Hindlimb muscle (tissue), 1 donor: ENCODE measurements at regions not wholly inside any gene's neighbourhood (a gene's known extent, or its start where the extent isn't known, plus 50 kb on each side); places are given as distances from the start of the nearest gene placed in this dataset.

ENCODE experiments used
- DNase-seq: peaks from one replicate; pipeline ENCODE4 v3.0.0-alpha.2; 2013

DNA sequence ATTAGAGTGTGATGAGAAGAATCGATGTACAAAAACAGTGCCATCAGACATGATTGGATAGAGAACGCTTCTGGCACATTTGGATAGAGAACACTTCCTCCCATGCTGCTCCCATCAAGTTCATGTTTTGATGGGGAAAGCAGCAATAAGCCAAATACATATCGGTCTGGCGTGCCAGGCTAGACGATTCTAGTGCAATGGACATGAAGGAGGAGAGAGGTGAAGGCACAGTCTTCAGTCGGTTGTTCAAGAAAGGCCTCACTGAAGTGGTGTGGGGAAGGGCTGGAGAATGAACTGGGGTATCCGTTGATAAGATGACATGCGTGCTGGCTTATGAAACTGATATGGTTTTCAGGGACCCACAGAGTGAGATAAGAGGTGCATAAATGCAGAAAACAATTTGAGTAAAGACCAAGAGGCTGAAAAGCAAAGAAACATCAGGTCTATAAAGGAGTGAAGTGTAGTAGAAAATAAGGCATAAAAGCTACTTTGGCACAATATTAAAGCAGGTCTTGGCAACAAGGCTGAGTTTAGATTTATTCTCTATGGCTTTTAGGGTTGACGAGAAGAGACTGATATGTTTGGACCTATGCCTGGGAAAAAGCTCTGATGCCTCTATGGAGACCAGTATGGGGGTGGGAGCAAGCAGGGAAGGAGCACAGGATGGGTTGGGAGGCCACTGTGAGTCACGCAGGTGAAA, 117.6 kb upstream of the PIEZO2 start:
- DNase-seq = no peak

DNA sequence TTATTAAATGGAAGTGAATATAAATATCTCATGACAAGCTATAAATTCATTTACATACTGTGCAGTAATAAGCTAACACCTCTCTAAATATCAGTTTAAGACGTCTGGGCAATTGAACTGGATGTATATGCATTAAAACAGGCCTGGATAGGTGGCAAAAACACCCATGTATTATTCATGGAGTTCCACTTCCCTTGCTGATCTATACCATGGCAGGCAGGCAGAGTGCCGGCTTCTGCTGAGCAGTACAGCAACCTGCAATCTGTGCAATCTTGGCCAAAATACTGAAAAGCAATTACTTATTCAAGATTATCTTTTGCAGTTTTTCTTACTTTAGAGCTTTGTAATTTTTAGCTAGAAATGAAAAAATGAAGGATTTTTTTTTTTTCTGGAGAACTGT, 112.1 kb upstream of the PIEZO2 start:
- DNase-seq = no peak

DNA sequence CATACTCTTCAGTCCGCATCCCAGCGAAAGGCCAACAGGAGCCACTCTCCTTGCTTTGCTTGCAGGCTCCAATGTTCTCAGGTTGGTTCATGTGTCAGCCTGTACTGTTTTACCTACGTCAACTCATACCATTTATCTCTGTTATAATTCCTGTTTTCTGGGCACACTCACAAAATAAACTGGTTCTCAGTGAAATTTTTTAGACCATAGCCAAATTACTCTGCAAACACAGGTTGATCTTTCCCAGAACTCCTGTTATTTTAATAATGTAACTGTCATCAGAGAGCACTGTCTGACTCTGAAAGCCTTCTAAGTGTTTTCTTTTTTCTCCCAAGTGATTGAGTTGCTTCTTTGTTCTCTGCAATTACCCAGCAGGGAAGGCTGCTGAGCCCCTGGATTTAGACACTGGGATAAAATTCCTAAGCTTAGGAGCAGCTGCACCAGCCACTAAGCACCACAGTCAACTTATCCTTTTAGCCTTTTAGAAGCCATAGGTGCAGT, 111.6 kb upstream of the PIEZO2 start:
- DNase-seq = no peak

DNA sequence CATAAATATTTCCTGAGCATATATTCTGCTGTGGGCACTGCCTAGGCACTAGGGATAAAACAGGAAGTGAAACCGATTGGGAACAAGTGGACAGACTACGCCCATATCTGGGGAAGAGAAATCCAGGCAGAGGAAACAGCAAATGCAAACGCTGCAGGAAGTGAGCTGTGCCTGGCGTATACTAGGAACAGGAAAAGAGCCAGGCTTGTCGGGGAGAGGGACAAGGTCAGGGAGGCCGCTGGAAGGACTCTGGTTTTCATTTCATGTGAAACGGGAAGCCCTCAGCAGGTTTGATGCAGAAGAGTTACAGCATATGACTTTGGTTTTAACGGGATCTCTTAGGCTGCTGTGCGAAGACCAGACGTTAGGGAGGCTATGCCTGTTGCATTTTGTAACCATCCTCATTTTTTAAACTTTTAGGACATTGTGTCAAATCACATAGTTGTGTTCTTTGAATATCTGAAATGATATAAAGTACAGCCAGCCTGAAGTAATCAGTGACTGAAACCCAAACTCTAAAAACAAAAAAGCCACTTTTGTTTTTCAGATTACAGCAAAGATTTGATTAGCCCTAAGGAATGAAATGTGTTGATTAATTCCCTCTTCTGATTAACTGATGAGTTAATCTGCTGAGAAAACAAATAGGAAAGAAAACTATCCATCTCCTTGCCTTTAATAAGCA, 110.2 kb upstream of the PIEZO2 start:
- peak; percentile 58 for DNase-seq

DNA sequence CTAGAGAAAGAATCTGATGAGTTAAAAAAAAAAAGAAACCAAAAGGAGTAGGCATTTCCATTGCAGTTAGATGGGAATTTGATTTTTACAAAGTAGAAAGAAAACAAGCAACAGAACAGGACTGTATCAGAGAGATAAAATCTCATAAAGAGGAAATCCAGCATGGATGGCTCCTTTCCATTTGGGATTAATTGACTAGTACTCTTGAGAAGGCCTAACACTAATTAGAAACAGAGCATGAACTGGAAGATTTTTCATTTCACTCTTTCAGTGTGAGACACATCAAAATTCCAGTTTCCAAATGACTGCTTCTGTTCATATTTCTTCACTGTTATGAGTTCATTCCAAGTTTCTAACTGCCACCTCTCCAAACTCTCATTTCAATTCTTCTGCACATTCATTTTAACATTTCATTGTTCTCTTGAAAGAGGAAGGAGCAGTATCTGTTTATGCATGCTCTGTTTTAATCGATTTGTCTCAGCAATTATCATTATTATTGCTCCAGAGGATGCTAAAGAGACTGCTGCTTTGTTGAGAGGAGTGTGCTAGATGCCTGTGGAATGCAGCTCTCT, 108.8 kb upstream of the PIEZO2 start:
- no peak for DNase-seq

DNA sequence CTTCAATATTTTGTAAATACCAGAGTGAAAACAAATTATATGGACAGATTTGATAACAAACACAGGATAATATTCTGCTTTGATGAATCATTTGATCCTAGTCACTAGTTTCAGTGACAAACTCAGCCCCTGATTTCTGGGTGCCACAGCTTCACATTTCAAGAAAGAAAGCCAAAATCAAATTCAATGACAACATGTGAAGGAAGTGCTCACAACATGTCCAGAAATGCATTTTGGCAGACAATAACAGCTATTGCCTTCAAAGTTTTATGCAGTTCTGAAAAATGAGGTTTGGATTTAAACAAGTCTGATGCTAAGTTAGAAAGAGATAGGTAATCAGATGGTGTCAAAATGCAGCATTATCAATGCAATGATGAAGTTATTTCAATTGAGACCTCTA, 106.9 kb upstream of the PIEZO2 start:
- DNase-seq = no peak

DNA sequence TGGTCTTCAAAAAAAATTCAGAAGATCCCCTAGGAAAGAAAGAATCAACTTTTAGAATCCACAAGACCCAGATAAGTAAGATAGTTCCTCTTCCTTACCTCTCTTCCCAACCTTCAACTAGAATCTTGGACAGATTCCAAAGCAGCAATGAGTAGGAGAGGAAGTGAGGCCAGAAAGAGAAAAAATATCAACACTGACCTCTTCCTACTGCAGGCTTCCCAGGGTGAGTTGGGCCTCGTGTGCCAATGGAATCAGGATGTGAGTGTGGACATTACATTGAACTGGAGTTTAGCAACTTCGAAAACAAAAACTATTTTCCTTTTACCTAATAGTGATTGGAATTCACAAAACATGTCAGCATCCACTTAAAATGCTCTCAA, 102.5 kb upstream of the PIEZO2 start:
- DNase-seq = no peak

DNA sequence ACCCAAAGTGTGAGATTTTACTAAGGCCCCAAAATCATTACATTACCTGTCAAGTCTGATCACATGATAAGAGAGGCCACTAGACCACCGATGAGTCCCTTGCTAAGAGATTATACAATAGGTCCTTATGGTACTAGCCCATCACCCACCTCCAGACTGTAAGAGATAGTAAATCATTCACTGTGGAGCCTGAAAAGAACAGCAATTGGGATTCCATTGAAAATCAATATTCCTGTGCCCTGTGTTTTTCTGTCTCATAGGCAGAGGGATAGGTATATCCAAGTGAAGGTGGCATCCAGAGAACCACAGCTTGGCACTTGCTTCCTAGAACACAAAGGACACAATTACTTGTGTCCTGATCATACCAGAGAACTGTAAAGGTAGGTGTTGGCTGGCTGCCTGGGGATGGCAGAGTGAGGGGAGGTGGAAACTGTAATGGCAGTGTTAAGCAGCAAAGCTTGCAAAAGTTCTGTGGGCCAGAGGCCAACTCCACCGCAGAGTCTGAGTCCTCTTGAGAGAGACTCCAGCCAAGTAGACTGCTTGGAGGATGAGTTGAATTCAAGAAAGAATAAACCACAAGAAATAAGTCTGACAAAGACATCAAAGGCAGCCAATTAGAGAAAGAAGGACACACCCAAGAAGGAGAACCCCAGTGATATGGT, 102.0 kb upstream of the PIEZO2 start:
- DNase-seq = no peak

DNA sequence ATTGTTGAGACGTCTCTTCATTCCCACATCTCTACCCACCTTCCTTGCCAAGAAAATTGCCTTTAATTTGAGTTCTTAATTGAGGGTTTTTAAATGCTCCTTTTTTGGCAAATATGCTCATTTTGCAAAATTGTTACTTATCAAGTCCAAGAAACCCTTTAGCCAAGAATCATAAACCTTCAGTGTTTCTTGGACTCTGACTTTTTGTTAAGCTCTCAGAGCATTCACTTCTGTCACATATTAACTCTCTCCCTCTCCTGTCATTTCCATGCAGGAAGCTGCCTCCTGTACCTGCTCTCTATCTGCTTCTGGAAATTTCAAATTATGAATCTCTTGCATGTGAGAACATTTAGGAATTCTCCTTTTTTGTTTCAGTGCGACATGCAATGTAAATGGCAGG, 100.0 kb upstream of the PIEZO2 start:
- DNase-seq = no peak

DNA sequence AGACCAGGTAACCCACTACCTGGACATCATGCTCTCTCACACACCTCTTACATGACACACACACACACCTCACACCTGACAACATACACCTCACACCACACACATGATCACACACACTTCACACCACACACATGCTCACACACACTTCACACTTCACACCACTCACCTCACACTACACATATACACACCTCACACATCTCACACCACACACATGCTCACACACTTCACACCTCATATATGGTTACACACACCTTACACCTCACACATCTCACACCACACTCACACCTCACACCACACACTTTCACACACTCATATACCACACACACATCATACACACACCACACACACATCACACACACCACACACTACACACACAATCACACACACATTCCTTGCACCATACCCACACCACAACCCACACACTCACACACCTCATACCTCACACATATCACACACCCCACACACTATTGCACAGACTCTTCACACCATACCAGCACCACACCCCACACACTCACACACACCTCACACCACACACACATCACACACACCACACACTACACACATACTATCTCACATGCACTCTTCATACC, 98.1 kb upstream of the PIEZO2 start:
- DNase-seq = no peak

DNA sequence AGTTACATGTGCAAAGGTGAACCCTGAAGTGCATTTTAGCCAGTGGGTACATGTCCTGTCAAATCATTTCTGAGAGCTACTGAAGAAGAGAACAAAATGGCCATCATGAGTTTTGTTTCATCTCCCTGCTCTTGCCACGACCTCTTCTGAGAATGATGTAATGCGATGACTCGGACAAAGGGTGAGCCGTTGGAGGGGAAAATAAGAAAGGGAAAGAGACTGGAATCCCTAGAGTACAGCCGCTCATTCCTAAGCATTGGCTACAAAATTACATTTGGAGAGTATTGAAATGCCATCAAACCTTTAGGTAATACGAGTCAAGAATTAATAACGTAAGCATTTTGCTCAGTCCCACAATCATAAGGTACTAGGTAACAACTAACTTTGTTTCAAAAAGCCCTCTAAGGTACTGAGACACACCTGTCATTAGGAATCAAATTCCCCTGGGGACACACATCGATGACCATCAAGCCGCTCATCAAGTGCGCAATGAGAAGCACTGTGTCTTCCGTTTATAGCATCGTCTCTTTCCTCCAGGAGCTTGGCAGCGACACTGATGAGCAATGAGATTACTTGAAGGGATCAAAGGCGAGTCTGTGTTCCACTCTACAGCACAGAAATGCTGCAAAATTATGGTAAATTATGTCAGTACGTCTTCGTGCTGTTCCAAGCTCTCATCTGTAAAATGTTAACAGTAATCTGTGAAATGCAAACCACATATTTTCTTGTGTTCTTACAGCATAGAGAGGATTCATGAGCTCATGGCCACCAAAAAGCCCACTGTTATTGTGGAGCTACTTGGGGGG, 97.3 kb upstream of the PIEZO2 start:
- DNase-seq = peak; percentile 86

DNA sequence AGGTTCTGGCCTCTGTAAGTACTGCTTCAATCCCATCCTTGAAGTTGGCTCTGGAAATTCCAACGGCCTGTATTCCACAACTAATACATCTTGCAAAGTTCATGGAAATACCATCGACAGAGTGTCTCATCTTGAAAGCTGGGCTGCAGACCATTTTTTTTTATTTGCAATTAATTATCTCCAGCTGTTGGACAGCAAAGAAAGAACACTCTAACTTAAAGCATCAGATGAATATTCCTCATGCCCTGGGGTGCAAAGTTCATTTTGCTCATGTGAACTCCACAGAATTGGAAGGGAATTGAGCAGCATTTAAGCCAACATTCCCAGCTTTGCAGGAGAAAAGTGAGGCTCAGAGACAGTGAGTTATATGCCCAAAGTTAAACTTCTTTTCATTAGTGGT, 96.5 kb upstream of the PIEZO2 start:
- DNase-seq = peak; percentile 81

DNA sequence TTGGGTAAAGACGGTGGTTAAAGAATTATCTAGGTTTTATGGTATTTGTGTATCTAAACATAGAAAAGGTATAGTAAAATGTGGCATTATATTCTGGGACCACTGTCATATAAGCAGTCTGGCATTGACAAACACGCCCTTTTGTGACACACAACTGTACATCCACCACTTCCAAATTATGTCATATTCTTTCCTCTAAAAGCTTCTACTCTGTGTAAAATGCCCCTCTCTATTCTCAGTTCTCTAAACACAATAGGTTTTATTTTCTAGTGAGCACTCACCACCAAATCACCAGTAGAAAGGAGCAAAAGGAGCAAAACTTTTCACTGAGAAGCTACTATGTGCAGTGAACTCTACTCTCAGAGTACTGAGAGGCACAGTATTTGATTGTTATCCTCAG, 88.1 kb upstream of the PIEZO2 start:
- no peak for DNase-seq

DNA sequence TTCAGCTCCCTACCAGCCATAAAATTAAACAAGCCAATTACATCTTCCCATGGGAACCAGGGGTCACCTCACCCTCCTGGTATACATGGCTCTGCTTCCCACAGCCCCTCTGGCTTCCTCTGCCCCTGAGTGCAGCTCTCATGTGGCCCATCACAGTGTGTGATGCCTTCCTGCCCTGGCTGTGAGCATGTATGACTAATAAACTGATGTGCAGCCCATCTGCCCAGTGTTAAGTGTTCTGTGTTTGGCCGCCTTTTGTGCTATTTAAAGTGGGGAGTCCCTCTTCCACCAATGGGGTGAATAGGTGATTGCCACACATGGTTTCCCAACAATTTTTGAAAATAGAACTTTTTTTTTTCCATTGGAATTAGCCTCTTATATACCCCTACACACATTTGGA, 87.7 kb upstream of the PIEZO2 start:
- DNase-seq = no peak

DNA sequence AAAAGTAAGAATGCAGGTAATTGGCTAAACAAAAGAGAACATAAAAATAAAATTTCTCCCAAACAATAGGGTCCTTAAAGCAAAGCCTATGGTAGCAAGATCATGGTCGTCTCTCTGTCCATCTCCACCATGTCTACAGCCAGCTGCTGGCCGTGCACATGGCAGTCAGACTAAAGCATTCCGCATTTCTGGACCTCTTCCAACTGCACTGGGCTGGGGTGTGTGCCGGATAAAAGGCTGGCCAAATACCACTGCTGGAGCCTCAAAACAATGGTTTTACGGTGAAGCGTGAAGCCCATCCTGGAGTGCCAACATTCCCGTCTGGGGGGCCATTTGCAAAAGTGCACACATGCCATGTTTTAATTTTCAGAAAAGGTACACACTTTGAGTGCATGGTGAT, 74.8 kb upstream of the PIEZO2 start:
- DNase-seq = no peak

DNA sequence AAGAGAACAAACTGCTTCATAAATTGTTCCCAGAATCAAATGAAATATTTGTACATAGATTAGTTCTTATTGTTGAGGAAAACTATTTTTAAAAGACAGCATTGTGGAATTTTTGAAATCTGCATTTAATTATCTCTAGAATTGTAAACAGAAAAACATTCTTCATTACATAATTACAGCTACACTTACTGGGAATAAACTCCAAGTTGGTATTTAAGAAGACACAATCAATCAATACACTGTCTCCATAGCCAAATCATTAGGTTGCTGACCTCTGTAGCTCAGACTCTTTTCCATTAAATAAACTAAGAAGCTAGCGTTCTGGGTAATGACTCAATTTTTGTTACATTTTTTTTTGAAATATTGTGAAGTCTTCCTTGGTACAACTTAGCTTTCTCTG, 70.2 kb upstream of the PIEZO2 start:
- no peak for DNase-seq

DNA sequence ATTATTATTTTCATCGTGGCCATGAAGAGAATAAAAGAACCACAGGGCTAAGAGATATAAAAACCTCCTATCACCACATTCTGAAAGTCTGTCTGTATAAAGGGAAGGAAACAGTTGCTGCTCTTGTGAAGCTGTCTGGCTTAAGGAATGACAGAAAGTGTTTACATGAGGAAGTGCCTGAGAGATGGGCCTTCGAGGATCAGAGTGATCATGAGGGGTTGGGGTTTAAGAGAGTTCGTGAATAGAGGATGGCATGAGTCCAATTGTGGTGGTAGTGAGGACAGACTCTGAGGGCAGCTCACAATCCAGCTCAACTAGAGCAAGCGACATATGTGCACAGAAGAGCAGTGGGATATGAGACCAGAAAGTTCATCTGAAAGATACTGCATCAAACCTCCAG, 65.8 kb upstream of the PIEZO2 start:
- no peak for DNase-seq

DNA sequence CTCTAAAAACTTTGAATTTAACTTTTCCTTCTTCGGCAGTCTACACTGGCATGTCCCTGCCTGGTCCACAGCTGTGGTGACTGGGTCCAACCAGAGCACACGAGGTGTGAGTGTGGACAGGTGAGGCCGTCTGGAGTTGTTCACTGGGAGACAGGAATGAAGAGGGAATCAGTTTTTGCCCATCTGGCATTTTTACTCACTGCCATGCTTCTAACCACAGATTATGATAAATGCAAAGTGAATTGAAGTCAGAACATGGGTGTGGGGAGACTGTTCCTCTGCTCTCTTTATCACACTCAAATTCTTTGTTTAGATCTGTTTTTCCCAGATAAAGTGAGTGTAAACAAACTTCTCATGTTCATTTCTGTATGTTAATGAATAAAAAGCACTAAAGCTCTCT, 54.7 kb upstream of the PIEZO2 start:
- no peak for DNase-seq

DNA sequence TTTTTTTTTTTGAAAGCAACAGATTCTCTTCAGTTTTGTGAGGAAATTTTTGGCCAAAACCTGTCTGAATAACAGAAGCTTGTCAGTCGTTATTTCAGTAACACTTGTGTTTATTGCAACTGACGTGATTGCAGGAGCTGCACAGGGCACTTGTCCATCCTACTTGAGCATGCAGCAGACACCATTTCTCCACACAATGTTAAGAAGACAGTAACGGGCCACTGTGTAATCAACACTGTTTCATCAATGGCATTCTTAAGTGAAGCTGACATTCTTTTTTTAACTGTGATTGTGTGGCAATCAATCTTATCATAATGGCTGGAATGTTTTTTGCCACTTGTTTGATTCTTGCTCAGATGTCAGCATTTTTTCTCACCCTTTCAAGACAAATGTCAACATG, 50.1 kb upstream of the PIEZO2 start:
- DNase-seq = no peak
